GM19025 (cell line): ENCODE measurements at regions not wholly inside any gene's neighbourhood (a gene's known extent, or its start where the extent isn't known, plus 50 kb on each side); places are given as distances from the start of the nearest gene placed in this dataset.
"Not testable (repeated sequence)": the region's sequence is repeated elsewhere in the genome, so short reads cannot be mapped to it uniquely, and the experiment has no call there.

ENCODE experiments used
- ATAC-seq: cut with Tn5 transposase; IDR thresholded peaks from one replicate; pipeline ENCODE4 v1.9.1; 2021; ENCODE audit warnings: mild to moderate bottlenecking, low read depth, moderate library complexity; ENCODE audit not compliant: unreplicated experiment

DNA sequence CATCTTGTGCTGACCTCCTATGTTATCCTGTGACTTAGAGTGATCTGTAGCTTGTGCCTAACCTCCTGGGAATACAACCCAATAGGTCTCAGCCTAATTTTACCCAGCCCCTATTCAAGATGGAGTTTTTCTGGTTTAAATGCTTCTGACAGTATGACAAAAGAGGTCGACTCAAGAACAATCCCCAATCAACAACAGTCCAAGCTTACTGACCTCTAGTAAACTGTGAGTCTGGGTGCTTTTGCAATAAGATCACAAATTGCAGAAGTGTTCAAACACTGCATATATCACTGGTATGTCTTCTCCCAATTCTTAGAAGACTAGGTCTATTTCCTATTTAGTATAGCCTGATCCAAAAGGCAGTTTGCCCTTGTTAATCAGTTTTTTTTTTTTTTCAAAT, 323.5 kb upstream of the PTGER4 start:
- no peak for ATAC-seq

DNA sequence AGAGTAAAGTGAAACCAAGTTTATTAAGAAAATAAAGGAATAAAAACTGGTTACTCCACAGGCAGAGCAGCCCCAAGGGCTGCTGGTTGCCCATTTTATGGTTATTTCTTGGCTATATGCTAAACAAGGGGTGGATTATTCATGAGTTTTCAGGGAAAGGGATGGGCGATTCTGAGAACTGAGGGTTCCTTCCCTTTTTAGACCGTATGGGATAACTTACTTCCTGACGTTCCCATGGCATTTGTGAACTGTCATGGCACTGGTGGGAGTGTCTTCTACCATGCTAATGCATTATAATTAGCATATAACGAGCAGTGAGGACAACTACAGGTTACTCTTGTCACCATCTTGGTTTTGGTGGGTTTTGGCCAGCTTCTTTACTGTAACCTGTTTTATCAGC, 323.9 kb upstream of the PTGER4 start:
- no peak for ATAC-seq

GRCh38 chr5:40355181-40355580, 324.5 kb upstream of the PTGER4 start:
- ATAC-seq, result no peak

- no peak for ATAC-seq
Measured at GRCh38 chr5:40354171-40354570, 325.5 kb upstream of the PTGER4 start.

GRCh38 chr5:40353442-40353841, 326.3 kb upstream of the PTGER4 start:
- no peak for ATAC-seq

- ATAC-seq, result no peak
Measured at GRCh38 chr5:40347981-40348725, 331.6 kb upstream of the PTGER4 start.

DNA sequence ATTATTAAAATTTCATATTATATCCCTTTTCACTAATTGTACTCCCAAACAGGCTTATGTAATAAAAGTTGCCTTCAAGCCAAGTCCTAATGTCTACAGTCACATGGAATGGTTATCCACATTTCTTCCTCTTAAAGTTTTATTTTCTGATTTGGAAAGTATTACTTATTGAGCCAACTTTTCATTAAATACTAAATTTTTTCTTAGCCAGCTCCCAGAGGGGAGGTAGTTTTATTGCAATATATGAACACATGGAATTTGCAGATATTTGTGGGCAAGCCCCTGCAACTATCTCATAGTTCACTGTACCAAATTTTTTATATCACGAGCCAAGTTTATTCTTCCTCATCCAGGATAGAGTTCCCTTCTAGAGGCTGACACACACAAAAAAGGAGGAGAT, 332.8 kb upstream of the PTGER4 start:
- no peak for ATAC-seq

DNA sequence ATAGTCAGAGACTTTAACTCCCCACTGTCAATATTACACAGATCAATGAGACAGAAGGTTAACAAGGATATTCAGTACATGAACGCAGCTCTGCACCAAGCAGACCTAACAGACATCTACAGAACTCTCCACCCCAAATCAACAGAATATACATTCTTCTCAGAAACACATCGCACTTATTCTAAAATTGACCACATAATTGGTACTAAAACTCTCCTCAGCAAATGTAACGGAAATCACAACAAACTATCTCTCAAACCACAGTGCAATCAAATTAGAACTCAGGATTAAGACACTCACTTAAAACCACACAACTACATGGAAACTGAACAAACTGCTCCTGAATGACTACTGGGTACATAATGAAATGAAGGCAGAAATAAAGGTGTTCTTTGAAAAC, 341.3 kb upstream of the PTGER4 start:
- not testable (repeated sequence) for ATAC-seq

DNA sequence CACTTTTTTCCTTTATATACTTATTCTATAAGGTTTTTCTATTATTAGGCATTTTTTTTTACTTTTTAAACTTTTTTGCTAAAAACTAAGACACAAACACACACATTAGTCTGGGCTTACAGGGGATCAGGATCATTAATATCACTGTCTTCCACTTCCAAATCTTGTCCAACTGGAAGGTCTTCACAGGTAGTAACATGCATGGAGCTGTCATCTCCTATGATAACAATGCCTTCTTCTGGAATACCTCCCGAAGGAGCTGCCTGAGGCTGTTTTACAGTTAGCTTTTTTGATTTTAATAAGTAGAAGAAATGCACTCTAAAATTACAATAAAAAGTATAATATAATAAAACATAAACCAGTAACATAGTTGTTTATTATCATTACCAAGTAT, 345.5 kb upstream of the PTGER4 start:
- no peak for ATAC-seq

- ATAC-seq, result no peak
Measured at GRCh38 chr5:40333459-40334241, 346.1 kb upstream of the PTGER4 start.

GRCh38 chr5:40332970-40333369, 346.7 kb upstream of the PTGER4 start:
- no peak for ATAC-seq

DNA sequence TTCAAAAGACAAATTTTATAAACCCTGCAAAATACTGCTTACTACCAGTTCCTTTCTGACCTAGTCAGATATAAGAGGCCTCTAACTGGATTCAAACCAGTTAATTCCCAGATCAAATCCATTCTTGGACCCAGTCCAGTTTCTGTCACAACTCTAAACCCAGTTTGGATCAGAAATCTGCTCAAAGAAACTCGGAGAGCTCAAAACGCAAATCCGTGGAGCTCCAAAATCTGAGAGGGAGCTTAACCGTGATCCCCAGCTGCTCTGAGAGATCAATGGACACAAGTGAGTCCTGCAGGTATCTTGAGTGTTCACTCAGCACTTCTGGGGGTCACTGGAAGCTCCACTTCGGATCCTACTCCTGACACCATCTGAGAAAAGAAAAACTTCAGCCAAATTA, 348.1 kb upstream of the PTGER4 start:
- no peak for ATAC-seq

DNA sequence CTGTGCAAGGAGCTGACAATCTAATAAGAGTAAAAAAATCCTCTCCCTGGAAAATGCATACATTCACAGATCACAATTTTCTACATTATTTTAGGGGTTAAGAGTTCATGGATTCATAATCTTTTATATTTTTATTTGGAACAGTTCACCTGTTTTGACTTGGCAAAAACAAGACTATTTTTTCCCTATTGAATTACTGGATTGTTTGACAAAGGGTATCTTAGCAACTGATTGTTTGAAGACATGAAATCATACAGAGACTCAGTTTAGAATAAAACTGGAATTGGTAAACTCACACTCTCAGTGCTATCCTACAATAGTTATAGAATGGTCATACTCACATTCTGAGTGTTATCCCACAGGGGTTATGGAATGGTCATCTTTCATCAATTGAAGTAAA, 358.2 kb upstream of the PTGER4 start:
- ATAC-seq, result no peak

GRCh38 chr5:40318395-40318794, 361.3 kb upstream of the PTGER4 start:
- ATAC-seq, result no peak

DNA sequence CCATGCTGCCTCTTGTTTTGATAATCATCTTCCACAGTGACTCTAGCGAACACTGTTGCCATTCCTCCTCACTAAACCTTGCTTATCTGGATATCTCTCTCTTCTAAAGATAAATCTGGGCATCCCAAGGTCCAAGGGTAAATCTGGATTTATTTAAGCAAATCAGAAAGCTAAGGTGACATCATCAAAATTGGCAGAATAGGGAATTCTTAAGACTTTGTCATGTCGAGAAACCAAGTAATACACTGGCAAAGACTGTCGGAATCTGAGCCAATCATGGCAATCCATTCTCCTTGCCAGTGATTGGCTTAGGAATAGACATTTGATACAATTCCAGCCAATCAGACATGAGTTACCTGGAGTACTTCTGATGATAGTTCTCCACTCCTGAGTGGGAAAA, 362.7 kb upstream of the PTGER4 start:
- no peak for ATAC-seq

GRCh38 chr5:40315126-40315525, 364.6 kb upstream of the PTGER4 start:
- ATAC-seq, result no peak

- ATAC-seq, result no peak
Measured at GRCh38 chr5:40314275-40314674, 365.4 kb upstream of the PTGER4 start.

- ATAC-seq, result no peak
Measured at GRCh38 chr5:40312205-40312604, 367.5 kb upstream of the PTGER4 start.

- ATAC-seq, result no peak
Measured at GRCh38 chr5:40309851-40310250, 369.9 kb upstream of the PTGER4 start.

DNA sequence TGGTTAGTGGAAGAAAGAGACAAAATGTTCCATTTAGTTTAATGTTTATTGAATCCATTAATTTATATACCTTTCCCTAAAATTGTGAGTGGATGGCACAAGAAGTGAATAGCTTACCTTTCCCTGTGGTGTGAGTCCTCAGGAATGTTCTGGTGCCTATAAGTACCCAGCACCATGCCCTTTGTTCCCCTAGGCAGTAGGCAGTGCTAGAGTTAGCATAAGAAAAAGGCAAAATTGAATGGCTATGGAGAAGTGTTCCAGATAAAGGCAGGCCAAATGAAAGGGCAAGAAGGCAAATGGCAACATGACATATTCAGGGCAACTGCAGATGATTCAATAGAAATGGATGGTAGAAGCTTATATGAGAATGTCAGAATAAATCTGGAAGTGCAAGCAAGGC, 370.8 kb upstream of the PTGER4 start:
- no peak for ATAC-seq

- ATAC-seq, result no peak
Measured at GRCh38 chr5:40307920-40308319, 371.8 kb upstream of the PTGER4 start.

GRCh38 chr5:40306869-40307487, 372.7 kb upstream of the PTGER4 start:
- ATAC-seq, result no peak
